HG02759 (cell line): ENCODE measurements at regions not wholly inside any gene's neighbourhood (a gene's known extent, or its start where the extent isn't known, plus 50 kb on each side); places are given as distances from the start of the nearest gene placed in this dataset.

Experiments
- ATAC-seq: cut with Tn5 transposase; IDR thresholded peaks from one replicate; pipeline ENCODE4 v1.9.1; 2021; ENCODE audit warnings: mild to moderate bottlenecking, moderate library complexity; ENCODE audit not compliant: unreplicated experiment

GRCh38 chr12:74431801-74432200, 105.8 kb upstream of the ATXN7L3B start:
- ATAC-seq = no peak

DNA sequence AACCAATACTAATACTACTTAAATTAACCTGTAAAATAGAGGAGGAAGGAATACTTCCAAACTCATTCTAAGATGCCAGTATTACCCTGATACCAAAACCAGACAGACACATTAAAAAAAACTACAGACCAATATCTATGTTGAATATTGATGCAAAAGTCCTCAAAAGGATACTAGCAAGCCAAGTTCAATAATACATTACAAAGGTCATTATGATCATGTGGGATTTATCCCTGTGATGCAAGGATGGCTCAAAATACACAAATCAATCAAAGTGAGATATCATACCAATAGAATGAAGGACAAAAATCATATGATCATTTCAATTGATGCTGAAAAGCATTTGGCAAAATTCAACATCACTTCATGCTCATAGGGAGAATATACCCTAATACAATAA, 97.2 kb upstream of the ATXN7L3B start:
- ATAC-seq = no peak

- ATAC-seq = no peak
Observed at GRCh38 chr12:74441872-74442271, 95.8 kb upstream of the ATXN7L3B start.

- no peak for ATAC-seq
Observed at GRCh38 chr12:74446466-74446865, 91.2 kb upstream of the ATXN7L3B start.

- no peak for ATAC-seq
Observed at GRCh38 chr12:74449872-74450271, 87.8 kb upstream of the ATXN7L3B start.

- ATAC-seq = no peak
Observed at GRCh38 chr12:74454109-74454508, 83.5 kb upstream of the ATXN7L3B start.

- no peak for ATAC-seq
Observed at GRCh38 chr12:74455429-74455828, 82.2 kb upstream of the ATXN7L3B start.

GRCh38 chr12:74456431-74456830, 81.2 kb upstream of the ATXN7L3B start:
- ATAC-seq = no peak

GRCh38 chr12:74468401-74468800, 69.2 kb upstream of the ATXN7L3B start:
- no peak for ATAC-seq

GRCh38 chr12:74476234-74476633, 61.4 kb upstream of the ATXN7L3B start:
- no peak for ATAC-seq

DNA sequence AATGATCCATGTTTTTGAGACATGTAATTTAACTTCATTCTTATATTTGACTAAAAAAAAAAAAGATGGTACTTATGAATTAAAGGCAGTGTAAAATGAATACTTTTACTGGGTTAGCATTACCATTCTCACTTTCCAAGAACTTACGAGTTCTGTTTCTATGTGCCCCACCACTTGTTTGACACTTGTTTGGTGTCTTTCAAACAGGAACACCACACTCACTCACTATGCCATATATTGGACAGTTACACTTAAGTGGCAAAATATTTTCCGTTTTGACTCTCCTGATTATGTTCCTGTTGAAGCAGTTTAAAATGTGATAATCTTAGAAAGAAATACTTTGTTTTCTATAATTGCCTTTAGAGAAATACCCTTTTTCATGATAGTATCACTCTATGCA, 56.6 kb upstream of the ATXN7L3B start:
- ATAC-seq = no peak

DNA sequence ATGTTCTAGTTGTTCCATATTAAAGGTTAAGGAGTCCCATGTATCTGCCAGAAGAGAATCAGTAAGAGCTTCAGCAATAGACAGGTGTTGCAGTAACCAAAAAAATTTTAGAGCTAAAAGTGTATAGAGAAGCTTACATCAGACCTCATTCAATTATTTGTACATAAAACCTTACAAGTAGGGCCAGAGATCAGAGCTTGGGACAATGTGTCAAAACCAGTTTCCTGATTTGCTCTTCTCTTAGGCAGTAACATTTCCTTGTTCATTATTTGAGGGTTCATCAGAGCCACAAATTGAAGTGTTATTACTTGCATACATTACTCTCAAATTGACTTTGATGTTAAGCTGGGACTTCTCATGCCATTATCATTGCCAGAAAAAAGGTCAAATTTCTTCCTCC, 55.5 kb upstream of the ATXN7L3B start:
- no peak for ATAC-seq

- no peak for ATAC-seq
Observed at GRCh38 chr12:74483057-74483456, 54.6 kb upstream of the ATXN7L3B start.
